Heart left ventricle (tissue), 16 donors: ENCODE measurements at regions not wholly inside any gene's neighbourhood (a gene's known extent, or its start where the extent isn't known, plus 50 kb on each side); places are given as distances from the start of the nearest gene placed in this dataset.
"Not testable (repeated sequence)": the region's sequence is repeated elsewhere in the genome, so short reads cannot be mapped to it uniquely, and the experiment has no call there.

Experiments used
- ATAC-seq, 4 donors: fragments of 200-7000 bp; cut with Tn5 transposase; one replicate each; pipeline ENCODE4 v1.9.1; 2020 to 2022; ENCODE audit warnings: moderate library complexity in 4 of 4, mild to moderate bottlenecking in 3 of 4, moderate number of reproducible peaks in 1 of 4
- DNase-seq, 5 donors: peaks; one replicate each; pipeline ENCODE4 v3.0.0-alpha.2; 2020
- H3K27ac ChIP-seq, 12 donors: fragments of 200-600 bp; sonication (generic) in 4 of 12; one replicate each; pipeline versions ENCODE4 v1.5.0 to v1.8.0; 2016 to 2022; ENCODE audit warnings: mild to moderate bottlenecking in 2 of 12
- H3K27me3 ChIP-seq, 9 donors: fragments of 200-600 bp; sonication (generic) in 2 of 9; one replicate each; pipeline versions ENCODE4 v1.5.1 to v1.8.0; 2016 to 2022; ENCODE audit warnings: mild to moderate bottlenecking in 3 of 9
- H3K36me3 ChIP-seq, 9 donors: fragments of 200-600 bp; sonication (generic) in 2 of 9; one replicate each; pipeline versions ENCODE4 v1.5.0 to v1.8.0; 2018 to 2022; ENCODE audit warnings: mild to moderate bottlenecking in 2 of 9
- H3K4me1 ChIP-seq, 12 donors: fragments of 200-600 bp; sonication (generic) in 4 of 12; one replicate each; pipeline versions ENCODE4 v1.5.0 to v1.8.0; 2016 to 2022; ENCODE audit warnings: mild to moderate bottlenecking in 3 of 12
- H3K4me3 ChIP-seq, 12 donors: fragments of 200-600 bp; sonication (generic) in 4 of 12; one replicate each; pipeline versions ENCODE4 v1.5.0 to v1.8.0; 2017 to 2022; ENCODE audit warnings: mild to moderate bottlenecking in 9 of 12, moderate library complexity in 4 of 12
- H3K9me3 ChIP-seq, 12 donors: fragments of 200-600 bp; sonication (generic) in 4 of 12; one replicate each; pipeline versions ENCODE4 v1.5.0 to v1.8.0; 2016 to 2022; ENCODE audit warnings: mild to moderate bottlenecking in 1 of 12
- POLR2A ChIP-seq, 2 donors: fragments of 450-650 bp; IDR thresholded peaks; one replicate each; pipeline ENCODE4 v1.6.1; 2017; ENCODE audit warnings: antibody characterized with exemption in 2 of 2, mild to moderate bottlenecking in 2 of 2, moderate library complexity in 2 of 2
- WGBS, 4 donors: extraction: QIAGEN DNeasy Blood & Tissue Kit in 2 of 4; methylation state at CpG; one replicate each; pipeline versions ENCODE4 v1.1.5 to v1.1.7; 2013 to 2018; 5-methylcytosine and 5-hydroxymethylcytosine counted together
- intact Hi-C, 10 donors: fragments of 100-400 bp; cut with DNase I; formaldehyde crosslinking; loops; one replicate each; pipeline versions ENCODE4 v1.11.1 to v1.14.2; 2022
- TF ChIP-seq, protein P1 (sequence below), 12 donors: fragments of 200-600 bp; sonication (generic) in 4 of 12; IDR thresholded peaks; one replicate each; pipeline versions ENCODE4 v1.5.0 to v1.8.0; 2018 to 2022; ENCODE audit warnings: antibody characterized with exemption in 12 of 12, mild to moderate bottlenecking in 5 of 12
- donor health status: ischemic (EF 13 %, LVEDD 7.1; RV severe dilation, severe dysfunction).
- donor health status: healthy with polysubstance abuse.
- donor health status: DM: no; HTN: yes; CAD: no.
- donor health status: DM: no; HTN: no; CAD: no.
- donor health status: ischemic (EF 25% LVEDD 6.9; RV normal size, moderate dysfunction).
- donor health status: ischemic (EF 25% LVEDD 5.7; RV mildly dilated, moderate dysfunction).
- donor health status: healthy.
- donor health status: DM: yes; HTN: yes; CAD: no.
- donor health status: ischemic (EF 35%, LVEDD 5.7; RV mildly dilated, moderate dysfunction).
- donor health status: nonischemic (EF 11% LVEDD 7.7; RV severe dilation, severe dysfunction).
- donor health status: DM: yes; HTN: yes; CAD: no.
- donor health status: PGD.
- donor health status: ischemic (EF 29% LVEDD 5.4; RV normal size, mild dysfunction).
- donor health status: nonischemic (EF 23%, LVEDD 6.1; RV moderate dilation, normal function).

- H3K36me3 ChIP-seq = no peaks in the 10 kb centered on the region
- H3K4me3 ChIP-seq = no peak overlapping the region
- 84 to 98% (median 88%) methylated on average over 2 of the region's 2 CpGs for WGBS, 4 donors
- no peak overlapping the region for H3K27ac ChIP-seq
- no peaks in the 10 kb centered on the region for H3K4me1 ChIP-seq
- ATAC-seq (no peak), DNase-seq (no peak)
- no peaks in the 10 kb centered on the region for H3K9me3 ChIP-seq
- no peaks in the 10 kb centered on the region for H3K27me3 ChIP-seq
- intact Hi-C loops = no loop called here
- TF ChIP-seq, protein P1, sequence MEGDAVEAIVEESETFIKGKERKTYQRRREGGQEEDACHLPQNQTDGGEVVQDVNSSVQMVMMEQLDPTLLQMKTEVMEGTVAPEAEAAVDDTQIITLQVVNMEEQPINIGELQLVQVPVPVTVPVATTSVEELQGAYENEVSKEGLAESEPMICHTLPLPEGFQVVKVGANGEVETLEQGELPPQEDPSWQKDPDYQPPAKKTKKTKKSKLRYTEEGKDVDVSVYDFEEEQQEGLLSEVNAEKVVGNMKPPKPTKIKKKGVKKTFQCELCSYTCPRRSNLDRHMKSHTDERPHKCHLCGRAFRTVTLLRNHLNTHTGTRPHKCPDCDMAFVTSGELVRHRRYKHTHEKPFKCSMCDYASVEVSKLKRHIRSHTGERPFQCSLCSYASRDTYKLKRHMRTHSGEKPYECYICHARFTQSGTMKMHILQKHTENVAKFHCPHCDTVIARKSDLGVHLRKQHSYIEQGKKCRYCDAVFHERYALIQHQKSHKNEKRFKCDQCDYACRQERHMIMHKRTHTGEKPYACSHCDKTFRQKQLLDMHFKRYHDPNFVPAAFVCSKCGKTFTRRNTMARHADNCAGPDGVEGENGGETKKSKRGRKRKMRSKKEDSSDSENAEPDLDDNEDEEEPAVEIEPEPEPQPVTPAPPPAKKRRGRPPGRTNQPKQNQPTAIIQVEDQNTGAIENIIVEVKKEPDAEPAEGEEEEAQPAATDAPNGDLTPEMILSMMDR (IDR thresholded peaks at IDR 0.05) = no peak
- TF ChIP-seq POLR2A (IDR thresholded peaks at IDR 0.05) = no peak
These were observed 209.8 kb upstream of the NR3C2 start for GRCh38 chr4:148651991-148652390.

- ATAC-seq (no peak), DNase-seq (no peak)
- Histone ChIP-seq H3K27ac (no peak overlapping the region), H3K36me3 (no peaks in the 10 kb centered on the region), H3K4me1 (no peaks in the 10 kb centered on the region), H3K9me3 (no peaks in the 10 kb centered on the region), H3K27me3 (no peaks in the 10 kb centered on the region), H3K4me3 (no peak overlapping the region)
- intact Hi-C loops = no loop called here
- TF ChIP-seq POLR2A (IDR thresholded peaks at IDR 0.05) = no peak
- TF ChIP-seq, protein P1 (IDR thresholded peaks at IDR 0.05) = no peak
- 93 to 99% (median 97%) methylated on average over 1 of the region's 1 CpG for WGBS, 4 donors
These were observed 207.6 kb upstream of the NR3C2 start for GRCh38 chr4:148649652-148650331.

- 71 to 79% (median 76%) methylated on average over 2 of the region's 2 CpGs for WGBS, 4 donors
- Histone ChIP-seq H3K27me3 (no peaks in the 10 kb centered on the region), H3K36me3 (no peaks in the 10 kb centered on the region), H3K27ac (no peak overlapping the region), H3K4me1 (no peaks in the 10 kb centered on the region), H3K9me3 (peaks cover 0 to 2% (median 0%) of the 10 kb centered on the region in 12 donors), H3K4me3 (no peak overlapping the region)
- intact Hi-C loops = no loop called here
- DNase-seq (no peak), ATAC-seq (no peak)
- TF ChIP-seq POLR2A (IDR thresholded peaks at IDR 0.05) = no peak
- TF ChIP-seq, protein P1 (IDR thresholded peaks at IDR 0.05) = no peak
These were observed 201.6 kb upstream of the NR3C2 start for GRCh38 chr4:148643851-148644250.

DNA sequence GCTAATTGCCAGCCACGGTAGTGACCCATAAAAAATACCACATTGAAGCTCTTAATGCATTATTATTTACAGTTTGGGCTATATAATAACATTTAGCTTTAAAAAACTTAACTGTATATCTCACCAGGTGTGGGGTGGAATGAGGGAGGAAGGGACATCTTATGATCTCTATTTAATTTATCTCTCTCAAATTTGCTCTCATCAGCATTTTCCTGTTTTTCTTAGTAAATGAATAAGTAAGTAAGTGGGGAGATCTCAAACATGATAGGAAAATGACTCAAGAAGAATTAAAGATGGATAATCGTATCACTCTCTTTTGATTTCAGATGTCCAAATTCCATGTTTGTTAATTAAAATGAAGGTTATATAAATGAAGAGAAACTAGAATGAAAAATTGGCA is 200.7 kb upstream of the NR3C2 start:
- no peaks in the 10 kb centered on the region for H3K4me1 ChIP-seq
- H3K4me3 ChIP-seq = no peak overlapping the region
- WGBS, 4 donors = 84 to 95% (median 89%) methylated on average over 2 of the region's 2 CpGs
- intact Hi-C loops = no loop called here
- no peaks in the 10 kb centered on the region for H3K27me3 ChIP-seq
- H3K36me3 ChIP-seq = no peaks in the 10 kb centered on the region
- TF ChIP-seq POLR2A (IDR thresholded peaks at IDR 0.05) = no peak
- TF ChIP-seq, protein P1 (IDR thresholded peaks at IDR 0.05) = no peak
- no peak for DNase-seq
- ATAC-seq = no peak
- H3K9me3 ChIP-seq = peaks cover 0 to 11% (median 6%) of the 10 kb centered on the region in 12 donors
- H3K27ac ChIP-seq = no peak overlapping the region

DNA sequence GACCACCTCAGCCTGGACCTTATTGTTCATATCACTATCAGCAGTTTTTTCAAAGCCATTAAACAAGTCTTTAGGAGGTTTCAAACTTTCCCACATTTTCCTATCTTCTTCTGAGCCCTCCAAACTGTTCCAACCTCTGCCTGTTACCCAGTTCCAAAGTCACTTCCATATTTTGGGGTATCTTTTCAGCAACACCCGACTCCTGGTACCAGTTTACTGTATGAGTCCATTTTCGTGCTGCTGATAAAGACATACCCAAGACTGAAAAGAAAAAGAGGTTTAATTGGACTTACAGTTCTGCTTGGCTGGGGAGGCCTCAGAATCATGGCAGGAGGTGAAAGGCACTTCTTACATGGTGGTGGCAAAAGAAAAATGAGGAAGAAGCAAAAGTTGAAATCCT is 195.9 kb upstream of the NR3C2 start:
- H3K27ac ChIP-seq, intact Hi-C loops, H3K4me1 ChIP-seq, ATAC-seq, DNase-seq, H3K27me3 ChIP-seq, H3K4me3 ChIP-seq, H3K36me3 ChIP-seq: not testable (repeated sequence)
- WGBS, 4 donors = 66 to 80% (median 71%) methylated on average over 2 of the region's 2 CpGs
- H3K9me3 ChIP-seq = peaks cover 0 to 26% (median 14%) of the 10 kb centered on the region in 12 donors

DNA sequence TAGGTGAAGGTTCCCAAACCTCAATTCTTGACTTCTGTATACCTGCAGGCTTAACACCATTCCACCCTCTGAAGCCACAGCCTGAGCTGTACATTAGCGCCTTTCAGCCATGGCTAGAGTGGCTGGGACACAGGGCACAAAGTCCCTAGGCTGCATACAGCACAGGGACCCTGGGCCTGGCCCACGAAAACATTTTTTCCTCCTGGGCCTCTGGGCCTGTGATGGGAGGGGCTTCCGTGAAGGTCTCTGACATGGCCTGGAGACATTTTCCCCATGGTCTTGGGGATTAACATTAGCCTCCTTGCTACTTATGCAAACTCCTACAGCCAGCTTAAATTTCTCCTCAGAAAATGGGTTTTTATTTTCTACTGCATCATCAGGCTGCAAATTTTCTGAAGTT is 195.2 kb upstream of the NR3C2 start:
- H3K4me1 ChIP-seq, intact Hi-C loops, H3K27ac ChIP-seq, H3K4me3 ChIP-seq, ATAC-seq, H3K36me3 ChIP-seq, H3K27me3 ChIP-seq, DNase-seq: not testable (repeated sequence)
- H3K9me3 ChIP-seq = peaks cover 0 to 26% (median 14%) of the 10 kb centered on the region in 12 donors
- WGBS, 4 donors = 85 to 98% (median 95%) methylated on average over 3 of the region's 3 CpGs
